Large intestine (tissue), 3 donors: ENCODE measurements at regions not wholly inside any gene's neighbourhood (a gene's known extent, or its start where the extent isn't known, plus 50 kb on each side); places are given as distances from the start of the nearest gene placed in this dataset.

Experiments used
- DNase-seq, 2 donors: peaks; one replicate each; pipeline versions ENCODE4 v3.0.0 to v3.0.0-alpha.2; 2013
- H3K27ac ChIP-seq: one replicate; pipeline ENCODE4 v1.5.1; 2013; ENCODE audit warnings: low read length
- H3K27me3 ChIP-seq: 2 replicates; pipeline ENCODE4 v1.6.1; 2013; ENCODE audit warnings: low read length; ENCODE audit not compliant: control insufficient read depth, insufficient read depth
- H3K36me3 ChIP-seq: 2 replicates; pipeline ENCODE4 v1.6.1; 2013; ENCODE audit warnings: low read length; ENCODE audit not compliant: control insufficient read depth, insufficient read depth
- H3K4me1 ChIP-seq: one replicate; pipeline ENCODE4 v1.6.1; 2013; ENCODE audit warnings: low read length; ENCODE audit not compliant: control insufficient read depth, insufficient read depth
- H3K4me3 ChIP-seq: one replicate; pipeline ENCODE4 v1.5.1; 2013; ENCODE audit warnings: low read length
- H3K9me3 ChIP-seq: one replicate; pipeline ENCODE4 v1.6.1; 2013; ENCODE audit warnings: mild to moderate bottlenecking, low read depth, low read length, moderate library complexity; ENCODE audit not compliant: control insufficient read depth
- WGBS: methylation state at CpG from one replicate; pipeline ENCODE4 v1.1.5; 2013; ENCODE audit warnings: low lambda C conversion rate; ENCODE audit not compliant: insufficient coverage; 5-methylcytosine and 5-hydroxymethylcytosine counted together

DNA sequence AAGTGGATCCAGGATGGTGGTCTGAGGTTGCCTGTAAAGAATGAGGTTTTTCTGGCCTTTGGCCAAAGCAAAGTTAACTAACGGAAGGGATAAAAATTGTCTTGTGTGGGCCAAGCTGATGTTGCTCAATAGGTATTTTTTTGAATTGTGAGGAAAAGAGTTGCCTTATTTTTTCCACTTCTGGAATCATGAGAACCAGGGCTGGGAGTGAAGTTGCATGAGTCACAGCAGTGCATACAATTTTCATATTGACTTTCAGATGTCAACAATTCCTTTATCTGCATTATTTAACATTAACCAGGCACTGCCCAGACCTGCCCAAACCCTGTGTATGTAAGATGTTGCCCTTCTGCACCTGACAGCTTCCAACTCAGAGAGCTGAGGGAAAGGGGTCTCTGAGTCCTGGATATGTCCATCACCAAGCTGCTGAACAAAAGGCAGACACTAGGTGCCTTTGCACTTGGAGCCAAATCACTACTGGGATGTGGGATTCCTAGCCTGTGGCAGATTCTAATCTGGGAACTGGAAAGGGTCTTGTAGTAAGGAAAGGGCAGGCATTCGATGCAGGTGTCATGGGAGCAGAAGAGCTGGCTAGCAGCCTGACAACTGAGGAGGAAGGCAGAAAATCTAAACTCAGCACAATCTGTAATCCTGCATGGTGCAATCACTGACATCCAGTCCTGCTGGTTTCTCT lies 52.3 kb upstream of the SLC35B4 start:
- no peak overlapping the region for H3K4me3 ChIP-seq
- peaks cover 19% of the 10 kb centered on the region for H3K4me1 ChIP-seq
- H3K9me3 ChIP-seq: no peaks in the 10 kb centered on the region
- DNase-seq: peak; percentile 32 to 74
- H3K27me3 ChIP-seq: no peaks in the 10 kb centered on the region
- H3K36me3 ChIP-seq: no peaks in the 10 kb centered on the region
- no CpG with 5 or more reads among the region's 2 CpGs for WGBS
- peak overlapping the region; percentile 43 for H3K27ac ChIP-seq

DNA sequence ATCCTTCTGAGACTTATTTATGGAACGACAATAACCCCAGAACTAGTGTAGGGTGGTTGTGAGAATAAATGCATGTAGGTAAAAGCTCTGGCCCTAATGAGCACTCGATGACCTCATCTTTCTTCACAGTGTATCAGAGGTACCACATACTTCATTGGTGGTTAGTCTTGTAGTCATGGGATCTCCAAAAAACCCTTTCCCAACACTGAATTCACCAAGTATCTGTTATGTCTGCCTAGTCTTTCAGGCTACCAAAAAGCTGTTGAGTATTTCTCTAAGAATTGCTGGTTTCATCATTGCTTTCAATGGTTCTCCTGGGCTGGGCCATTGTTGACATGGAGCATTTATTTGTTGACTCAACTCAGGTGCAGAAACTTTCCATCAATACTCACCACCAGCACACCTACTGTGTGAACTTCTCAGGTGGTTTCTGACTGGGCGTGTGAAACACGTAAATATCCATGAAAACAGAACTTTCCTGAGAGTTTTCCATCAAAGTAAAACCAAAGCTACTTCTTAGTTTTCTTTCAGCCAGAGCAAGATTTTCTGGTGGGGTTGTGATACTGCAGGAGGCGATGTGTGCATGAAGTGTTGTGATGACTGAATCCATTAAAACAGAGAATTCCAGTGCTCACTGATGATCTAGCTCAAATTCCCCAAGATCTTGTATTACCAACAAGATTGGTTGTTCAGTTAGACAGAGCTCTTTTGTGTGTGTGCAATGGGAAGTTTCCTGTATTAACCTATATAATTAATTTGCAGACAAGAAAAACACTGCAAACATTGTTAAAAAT lies 51.4 kb upstream of the SLC35B4 start:
- peaks cover 13% of the 10 kb centered on the region for H3K4me1 ChIP-seq
- H3K9me3 ChIP-seq: no peaks in the 10 kb centered on the region
- 83% methylated on average over 1 of the region's 5 CpGs for whole genome bisulfite sequencing
- H3K4me3 ChIP-seq: no peak overlapping the region
- H3K27ac ChIP-seq: peak overlapping the region; percentile 43
- DNase-seq: no peak
- H3K36me3 ChIP-seq: no peaks in the 10 kb centered on the region
- no peaks in the 10 kb centered on the region for H3K27me3 ChIP-seq
